ENCODE measurements at regions not wholly inside any gene's neighbourhood (a gene's known extent, or its start where the extent isn't known, plus 50 kb on each side); places are given as distances from the start of the nearest gene placed in this dataset.
A peak's percentile ranks its signal among the peaks of the same experiment; 100 is the strongest.

DNA sequence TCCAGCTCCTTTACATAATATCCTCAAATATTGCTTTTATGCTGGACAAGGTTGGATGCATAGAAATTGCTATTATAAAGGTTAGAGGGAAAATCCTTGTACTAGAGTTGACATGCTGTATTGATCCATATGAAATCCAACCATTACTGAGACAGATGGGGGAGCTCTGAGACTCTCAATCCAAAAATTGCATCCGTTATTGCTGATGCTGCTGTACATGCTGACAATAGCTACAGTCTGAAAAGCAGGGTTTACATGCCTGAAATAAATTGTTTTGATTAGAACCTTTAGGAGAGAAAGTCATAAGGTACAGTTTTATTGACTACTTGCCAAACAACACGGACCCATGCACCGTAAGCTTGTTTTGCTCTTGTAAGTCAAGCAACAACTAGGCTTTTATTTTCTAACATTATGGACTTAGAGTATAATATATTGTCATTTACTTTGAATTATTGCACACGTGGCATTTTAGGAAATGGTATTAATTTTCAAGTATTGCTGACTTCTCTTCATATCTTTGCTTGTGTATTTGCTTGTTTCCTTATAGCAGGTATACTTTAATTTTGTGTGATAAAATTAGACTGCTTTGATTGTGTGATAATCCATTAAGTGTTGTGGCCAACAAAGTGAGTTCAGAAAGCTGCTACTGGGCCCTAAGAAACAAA is 1365.2 kb downstream of the STIM2 start:
- Histone ChIP-seq H3K4me1 (0 out of 3 replicates have a peak, but pooled peaks cover 3% of the 10 kb centered on the region), H3K4me3 (no peak overlapping the region), H3K27ac (no peak overlapping the region), H3K4me2 (no peak overlapping the region), H3K9me3 (no peaks in the 10 kb centered on the region)
- POLR2A ChIA-PET, result no interaction called here
- CTCF ChIA-PET, result interaction anchor here (1.0 kb wide), 1 partner anchor 14 kb away, joined by 3 read pairs; no protein-coding TSS in a partner anchor
- DNase-seq (ENCODE audit: low read depth in 1 of 2, low spot score in 1 of 2) (no peak), ATAC-seq (peak in 1 of 2 experiments; percentile 43; a peak in 1 of 6 replicates), FAIRE-seq (no peak)
- WGBS (ENCODE audit: missing lambda C conversion rate), result 43% methylated on average over 4 of the region's 4 CpGs
- TF ChIP-seq USF2 (IDR thresholded peaks at IDR 0.05) (no peak), MAFK (IDR thresholded peaks at IDR 0.05; ENCODE audit: partially characterized antibody) (peak; percentile 41), RAD21 (conservative IDR thresholded peaks at IDR 0.05 in 1 of 2, IDR thresholded peaks at IDR 0.05 in 1 of 2) (peak; percentile 30 to 50; a peak in 3 of 5 replicates)

DNA sequence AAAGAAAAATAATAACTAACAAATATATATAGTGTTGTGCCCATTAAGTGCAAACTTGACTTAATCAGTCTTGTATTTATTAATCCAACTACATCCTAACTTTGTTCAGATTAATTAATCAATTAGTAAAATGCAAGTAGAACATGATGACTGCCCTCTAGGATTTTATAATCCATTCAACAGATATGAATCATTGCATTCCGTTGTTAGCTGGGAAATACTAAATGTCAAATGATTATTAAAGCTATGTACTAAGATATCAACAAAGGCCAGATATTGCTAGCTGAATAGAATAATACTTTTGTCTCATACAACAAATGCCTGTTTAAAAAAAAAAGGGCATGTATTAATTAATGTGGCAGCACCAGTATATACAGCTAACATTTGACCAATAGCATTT is 1366.3 kb downstream of the STIM2 start:
- 0% methylated on average over 1 of the region's 1 CpG for WGBS (ENCODE audit: missing lambda C conversion rate)
- Histone ChIP-seq H3K4me2 (no peak overlapping the region), H3K4me3 (no peak overlapping the region), H3K27ac (no peak overlapping the region), H3K4me1 (0 out of 3 replicates have a peak, but pooled peaks cover 3% of the 10 kb centered on the region), H3K9me3 (no peaks in the 10 kb centered on the region)
- CTCF ChIA-PET, result no interaction called here
- DNase-seq (ENCODE audit: low read depth in 1 of 2, low spot score in 1 of 2), result no peak
- no peak for ATAC-seq
- FAIRE-seq, result no peak
- POLR2A ChIA-PET, result no interaction called here
- no peak for TF ChIP-seq PHF8 (IDR thresholded peaks at IDR 0.05; ENCODE audit: borderline replicate concordance, low read depth)
- TF ChIP-seq JUN (IDR thresholded peaks at IDR 0.05), result no peak
- TF ChIP-seq FOSL2 (IDR thresholded peaks at IDR 0.05), result no peak
- no peak for TF ChIP-seq FOSL2 (CRISPR knock-in tag; IDR thresholded peaks at IDR 0.05)
- TF ChIP-seq POLR2A (IDR thresholded peaks at IDR 0.05; ENCODE audit: low read length), result no peak
- no peak for TF ChIP-seq HOXA7 (CRISPR knock-in tag; IDR thresholded peaks at IDR 0.05)
- TF ChIP-seq, protein P1, sequence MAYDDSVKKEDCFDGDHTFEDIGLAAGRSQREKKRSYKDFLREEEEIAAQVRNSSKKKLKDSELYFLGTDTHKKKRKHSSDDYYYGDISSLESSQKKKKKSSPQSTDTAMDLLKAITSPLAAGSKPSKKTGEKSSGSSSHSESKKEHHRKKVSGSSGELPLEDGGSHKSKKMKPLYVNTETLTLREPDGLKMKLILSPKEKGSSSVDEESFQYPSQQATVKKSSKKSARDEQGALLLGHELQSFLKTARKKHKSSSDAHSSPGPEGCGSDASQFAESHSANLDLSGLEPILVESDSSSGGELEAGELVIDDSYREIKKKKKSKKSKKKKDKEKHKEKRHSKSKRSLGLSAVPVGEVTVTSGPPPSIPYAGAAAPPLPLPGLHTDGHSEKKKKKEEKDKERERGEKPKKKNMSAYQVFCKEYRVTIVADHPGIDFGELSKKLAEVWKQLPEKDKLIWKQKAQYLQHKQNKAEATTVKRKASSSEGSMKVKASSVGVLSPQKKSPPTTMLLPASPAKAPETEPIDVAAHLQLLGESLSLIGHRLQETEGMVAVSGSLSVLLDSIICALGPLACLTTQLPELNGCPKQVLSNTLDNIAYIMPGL (CRISPR knock-in tag; IDR thresholded peaks at IDR 0.05; ENCODE audit: borderline replicate concordance), result no peak
- TF ChIP-seq EHF (CRISPR knock-in tag; IDR thresholded peaks at IDR 0.05), result no peak
- no peak for TF ChIP-seq FOXS1 (CRISPR knock-in tag; IDR thresholded peaks at IDR 0.05)
- no peak for TF ChIP-seq RARB (CRISPR knock-in tag; IDR thresholded peaks at IDR 0.05)
- TF ChIP-seq CBX2 (IDR thresholded peaks at IDR 0.05; ENCODE audit: borderline replicate concordance, low read depth), result no peak
- TF ChIP-seq KDM5A (IDR thresholded peaks at IDR 0.05), result no peak
- no peak for TF ChIP-seq MYC (IDR thresholded peaks at IDR 0.05; ENCODE audit: borderline replicate concordance, low read length)
- no peak for TF ChIP-seq CEBPB (IDR thresholded peaks at IDR 0.05)
- TF ChIP-seq MAFK (IDR thresholded peaks at IDR 0.05; ENCODE audit: partially characterized antibody), result no peak
- no peak for TF ChIP-seq CHD4 (IDR thresholded peaks at IDR 0.05; ENCODE audit: borderline replicate concordance)
- no peak for TF ChIP-seq HDAC2 (IDR thresholded peaks at IDR 0.05)
- TF ChIP-seq CBX8 (IDR thresholded peaks at IDR 0.05), result no peak

GRCh38 chr4:28227764-28228163 is 1367.1 kb downstream of the STIM2 start:
- Histone ChIP-seq H3K27ac (no peak overlapping the region), H3K9me3 (no peaks in the 10 kb centered on the region), H3K4me1 (0 out of 3 replicates have a peak, but pooled peaks cover 3% of the 10 kb centered on the region), H3K4me3 (no peak overlapping the region), H3K4me2 (no peak overlapping the region)
- ATAC-seq, result no peak
- no peak for DNase-seq (ENCODE audit: low read depth in 1 of 2, low spot score in 1 of 2)
- FAIRE-seq, result no peak
- WGBS (ENCODE audit: missing lambda C conversion rate), result 57% methylated on average over 1 of the region's 1 CpG
- POLR2A ChIA-PET, result no interaction called here
- CTCF ChIA-PET, result no interaction called here
- TF ChIP-seq BHLHE40 (IDR thresholded peaks at IDR 0.05; ENCODE audit: low read depth, low read length) (no peak), RFX5 (IDR thresholded peaks at IDR 0.05) (no peak), RNF2 (IDR thresholded peaks at IDR 0.05; ENCODE audit: borderline replicate concordance, low read depth) (no peak), EP300 (IDR thresholded peaks at IDR 0.05) (no peak), FOXS1 (CRISPR knock-in tag; IDR thresholded peaks at IDR 0.05) (no peak), MYC (IDR thresholded peaks at IDR 0.05; ENCODE audit: borderline replicate concordance, low read length) (no peak), NR3C1 (IDR thresholded peaks at IDR 0.05) (no peak), FOSL2 (IDR thresholded peaks at IDR 0.05) (no peak), FOSL2 (CRISPR knock-in tag; IDR thresholded peaks at IDR 0.05) (no peak), NFE2L2 (conservative IDR thresholded peaks at IDR 0.05; ENCODE audit: low read length) (no peak), POLR2AphosphoS2 (conservative IDR thresholded peaks at IDR 0.05; ENCODE audit: low read length) (no peak), RARB (CRISPR knock-in tag; IDR thresholded peaks at IDR 0.05) (no peak), PBX3 (IDR thresholded peaks at IDR 0.05) (no peak), CHD4 (IDR thresholded peaks at IDR 0.05; ENCODE audit: borderline replicate concordance) (no peak)
- TF ChIP-seq, protein P2, sequence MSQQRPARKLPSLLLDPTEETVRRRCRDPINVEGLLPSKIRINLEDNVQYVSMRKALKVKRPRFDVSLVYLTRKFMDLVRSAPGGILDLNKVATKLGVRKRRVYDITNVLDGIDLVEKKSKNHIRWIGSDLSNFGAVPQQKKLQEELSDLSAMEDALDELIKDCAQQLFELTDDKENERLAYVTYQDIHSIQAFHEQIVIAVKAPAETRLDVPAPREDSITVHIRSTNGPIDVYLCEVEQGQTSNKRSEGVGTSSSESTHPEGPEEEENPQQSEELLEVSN (IDR thresholded peaks at IDR 0.05; ENCODE audit: borderline replicate concordance, low read depth), result no peak
- TF ChIP-seq, protein P3, sequence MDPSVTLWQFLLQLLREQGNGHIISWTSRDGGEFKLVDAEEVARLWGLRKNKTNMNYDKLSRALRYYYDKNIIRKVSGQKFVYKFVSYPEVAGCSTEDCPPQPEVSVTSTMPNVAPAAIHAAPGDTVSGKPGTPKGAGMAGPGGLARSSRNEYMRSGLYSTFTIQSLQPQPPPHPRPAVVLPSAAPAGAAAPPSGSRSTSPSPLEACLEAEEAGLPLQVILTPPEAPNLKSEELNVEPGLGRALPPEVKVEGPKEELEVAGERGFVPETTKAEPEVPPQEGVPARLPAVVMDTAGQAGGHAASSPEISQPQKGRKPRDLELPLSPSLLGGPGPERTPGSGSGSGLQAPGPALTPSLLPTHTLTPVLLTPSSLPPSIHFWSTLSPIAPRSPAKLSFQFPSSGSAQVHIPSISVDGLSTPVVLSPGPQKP (IDR thresholded peaks at IDR 0.05; ENCODE audit: low read depth, low read length), result no peak
